ENCODE measurements at regions not wholly inside any gene's neighbourhood (a gene's known extent, or its start where the extent isn't known, plus 50 kb on each side); places are given as distances from the start of the nearest gene placed in this dataset.
"Not testable (repeated sequence)": the region's sequence is repeated elsewhere in the genome, so short reads cannot be mapped to it uniquely, and the experiment has no call there.

GRCh38 chr3:103863381-103863780 is 1428.6 kb downstream of the ZPLD1 start:
- TF ChIP-seq ZNF274 (IDR thresholded peaks at IDR 0.05; ENCODE audit: low read depth, low read length) (no peak), YY1 (IDR thresholded peaks at IDR 0.05; ENCODE audit: insufficient read depth, insufficient read length) (no peak), SUZ12 (IDR thresholded peaks at IDR 0.05; ENCODE audit: extremely low read depth, insufficient read depth, insufficient read length) (no peak)
- no peak for DNase-seq (ENCODE audit: low read depth, low spot score)
- no peak overlapping the region for H3K4me3 ChIP-seq (ENCODE audit: insufficient read length, low read depth)

GRCh38 chr3:103866113-103866512 is 1431.3 kb downstream of the ZPLD1 start:
- Histone ChIP-seq H3K36me3 (ENCODE audit: insufficient read depth, insufficient read length, low read length) (no peaks in the 10 kb centered on the region), H3K4me1 (ENCODE audit: insufficient read depth, insufficient read length) (no peaks in the 10 kb centered on the region), H3K4me3 (ENCODE audit: insufficient read length, low read depth) (no peak overlapping the region), H3K9me3 (ENCODE audit: insufficient read depth, low read length) (peaks cover 18% of the 10 kb centered on the region; the same call in 1 of the 2 replicates), H3K27me3 (ENCODE audit: insufficient read depth, insufficient read length) (no peaks in the 10 kb centered on the region), H3K9ac (ENCODE audit: insufficient read length, low read depth) (no peak overlapping the region)
- no peak for TF ChIP-seq YY1 (IDR thresholded peaks at IDR 0.05; ENCODE audit: insufficient read depth, insufficient read length)
- TF ChIP-seq SUZ12 (IDR thresholded peaks at IDR 0.05; ENCODE audit: extremely low read depth, insufficient read depth, insufficient read length): no peak
- no peak for TF ChIP-seq ZNF274 (IDR thresholded peaks at IDR 0.05; ENCODE audit: low read depth, low read length)
- no peak for DNase-seq (ENCODE audit: low read depth, low spot score)

More at GRCh38 chr3:103863381-103863780, 1428.6 kb downstream of the ZPLD1 start:
- H3K9ac ChIP-seq (ENCODE audit: insufficient read length, low read depth): no peak overlapping the region
- H3K36me3 ChIP-seq (ENCODE audit: insufficient read depth, insufficient read length, low read length): no peaks in the 10 kb centered on the region
- no peaks in the 10 kb centered on the region for H3K4me1 ChIP-seq (ENCODE audit: insufficient read depth, insufficient read length)
- peaks cover 18% of the 10 kb centered on the region; the same call in 1 of the 2 replicates for H3K9me3 ChIP-seq (ENCODE audit: insufficient read depth, low read length)
- H3K27me3 ChIP-seq (ENCODE audit: insufficient read depth, insufficient read length): no peaks in the 10 kb centered on the region

- Histone ChIP-seq H3K9ac (ENCODE audit: insufficient read length, low read depth) (no peak overlapping the region), H3K4me3 (ENCODE audit: insufficient read length, low read depth) (no peak overlapping the region), H3K9me3 (ENCODE audit: insufficient read depth, low read length) (no peaks in the 10 kb centered on the region), H3K27me3 (ENCODE audit: insufficient read depth, insufficient read length) (no peaks in the 10 kb centered on the region), H3K4me1 (ENCODE audit: insufficient read depth, insufficient read length) (no peaks in the 10 kb centered on the region), H3K36me3 (ENCODE audit: insufficient read depth, insufficient read length, low read length) (no peaks in the 10 kb centered on the region)
- TF ChIP-seq ZNF274 (IDR thresholded peaks at IDR 0.05; ENCODE audit: low read depth, low read length): no peak
- TF ChIP-seq YY1 (IDR thresholded peaks at IDR 0.05; ENCODE audit: insufficient read depth, insufficient read length): no peak
- TF ChIP-seq SUZ12 (IDR thresholded peaks at IDR 0.05; ENCODE audit: extremely low read depth, insufficient read depth, insufficient read length): no peak
- DNase-seq (ENCODE audit: low read depth, low spot score): no peak
Observed at GRCh38 chr3:103873021-103873420, 1438.2 kb downstream of the ZPLD1 start.

GRCh38 chr3:103873897-103874545 is 1439.2 kb downstream of the ZPLD1 start:
- Histone ChIP-seq H3K9me3 (ENCODE audit: insufficient read depth, low read length) (no peaks in the 10 kb centered on the region), H3K27me3 (ENCODE audit: insufficient read depth, insufficient read length) (no peaks in the 10 kb centered on the region), H3K36me3 (ENCODE audit: insufficient read depth, insufficient read length, low read length) (no peaks in the 10 kb centered on the region), H3K4me3 (ENCODE audit: insufficient read length, low read depth) (no peak overlapping the region), H3K9ac (ENCODE audit: insufficient read length, low read depth) (no peak overlapping the region), H3K4me1 (ENCODE audit: insufficient read depth, insufficient read length) (no peaks in the 10 kb centered on the region)
- DNase-seq (ENCODE audit: low read depth, low spot score): no peak
- TF ChIP-seq ZNF274 (IDR thresholded peaks at IDR 0.05; ENCODE audit: low read depth, low read length) (no peak), SUZ12 (IDR thresholded peaks at IDR 0.05; ENCODE audit: extremely low read depth, insufficient read depth, insufficient read length) (no peak), YY1 (IDR thresholded peaks at IDR 0.05; ENCODE audit: insufficient read depth, insufficient read length) (no peak)

GRCh38 chr3:103881809-103882208 is 1447.0 kb downstream of the ZPLD1 start:
- not testable (repeated sequence) for DNase-seq (ENCODE audit: low read depth, low spot score); H3K36me3 ChIP-seq (ENCODE audit: insufficient read depth, insufficient read length, low read length); H3K27me3 ChIP-seq (ENCODE audit: insufficient read depth, insufficient read length); H3K4me1 ChIP-seq (ENCODE audit: insufficient read depth, insufficient read length); H3K9ac ChIP-seq (ENCODE audit: insufficient read length, low read depth); H3K4me3 ChIP-seq (ENCODE audit: insufficient read length, low read depth); H3K9me3 ChIP-seq (ENCODE audit: insufficient read depth, low read length)

- no peaks in the 10 kb centered on the region for H3K27me3 ChIP-seq (ENCODE audit: insufficient read depth, insufficient read length)
- no peaks in the 10 kb centered on the region for H3K36me3 ChIP-seq (ENCODE audit: insufficient read depth, insufficient read length, low read length)
- H3K4me1 ChIP-seq (ENCODE audit: insufficient read depth, insufficient read length): no peaks in the 10 kb centered on the region
- no peak overlapping the region for H3K9ac ChIP-seq (ENCODE audit: insufficient read length, low read depth)
- H3K9me3 ChIP-seq (ENCODE audit: insufficient read depth, low read length): no peaks in the 10 kb centered on the region
- H3K4me3 ChIP-seq (ENCODE audit: insufficient read length, low read depth): no peak overlapping the region
- no peak for DNase-seq (ENCODE audit: low read depth, low spot score)
- no peak for TF ChIP-seq ZNF274 (IDR thresholded peaks at IDR 0.05; ENCODE audit: low read depth, low read length)
- TF ChIP-seq SUZ12 (IDR thresholded peaks at IDR 0.05; ENCODE audit: extremely low read depth, insufficient read depth, insufficient read length): no peak
- no peak for TF ChIP-seq YY1 (IDR thresholded peaks at IDR 0.05; ENCODE audit: insufficient read depth, insufficient read length)
Observed at GRCh38 chr3:103889675-103890074, 1454.9 kb downstream of the ZPLD1 start.

- no peak overlapping the region for H3K9ac ChIP-seq (ENCODE audit: insufficient read length, low read depth)
- H3K36me3 ChIP-seq (ENCODE audit: insufficient read depth, insufficient read length, low read length): no peaks in the 10 kb centered on the region
- no peaks in the 10 kb centered on the region for H3K27me3 ChIP-seq (ENCODE audit: insufficient read depth, insufficient read length)
- H3K4me1 ChIP-seq (ENCODE audit: insufficient read depth, insufficient read length): no peaks in the 10 kb centered on the region
- no peak for TF ChIP-seq ZNF274 (IDR thresholded peaks at IDR 0.05; ENCODE audit: low read depth, low read length)
- TF ChIP-seq SUZ12 (IDR thresholded peaks at IDR 0.05; ENCODE audit: extremely low read depth, insufficient read depth, insufficient read length): no peak
- no peak for TF ChIP-seq YY1 (IDR thresholded peaks at IDR 0.05; ENCODE audit: insufficient read depth, insufficient read length)
- DNase-seq (ENCODE audit: low read depth, low spot score): no peak
- no peaks in the 10 kb centered on the region for H3K9me3 ChIP-seq (ENCODE audit: insufficient read depth, low read length)
- no peak overlapping the region for H3K4me3 ChIP-seq (ENCODE audit: insufficient read length, low read depth)
Observed at GRCh38 chr3:103894162-103894822, 1459.5 kb downstream of the ZPLD1 start.
